Adrenal gland (tissue), 5 donors: ENCODE measurements at regions not wholly inside any gene's neighbourhood (a gene's known extent, or its start where the extent isn't known, plus 50 kb on each side); places are given as distances from the start of the nearest gene placed in this dataset.

Experiments used
- POLR2A ChIP-seq, 2 donors: fragments of 450-650 bp; IDR thresholded peaks; one replicate each; pipeline ENCODE4 v1.6.1; 2017; ENCODE audit warnings: antibody characterized with exemption in 2 of 2, mild to moderate bottlenecking in 2 of 2, moderate library complexity in 1 of 2
- TF ChIP-seq, protein P1 (sequence below), 6 experiments: fragments of 450-650 bp in 4 of 6; fragments of 200-600 bp in 2 of 6; sonication (generic) in 1 of 6; IDR thresholded peaks; 1 replicate in 5 of 6; 2 replicates in 1 of 6; pipeline versions ENCODE4 v1.5.1 to v1.8.0; 2016 to 2021; ENCODE audit warnings: antibody characterized with exemption in 6 of 6, mild to moderate bottlenecking in 2 of 6, moderate library complexity in 1 of 6
- donor health status: DM: no; HTN: no; CAD: no.

DNA sequence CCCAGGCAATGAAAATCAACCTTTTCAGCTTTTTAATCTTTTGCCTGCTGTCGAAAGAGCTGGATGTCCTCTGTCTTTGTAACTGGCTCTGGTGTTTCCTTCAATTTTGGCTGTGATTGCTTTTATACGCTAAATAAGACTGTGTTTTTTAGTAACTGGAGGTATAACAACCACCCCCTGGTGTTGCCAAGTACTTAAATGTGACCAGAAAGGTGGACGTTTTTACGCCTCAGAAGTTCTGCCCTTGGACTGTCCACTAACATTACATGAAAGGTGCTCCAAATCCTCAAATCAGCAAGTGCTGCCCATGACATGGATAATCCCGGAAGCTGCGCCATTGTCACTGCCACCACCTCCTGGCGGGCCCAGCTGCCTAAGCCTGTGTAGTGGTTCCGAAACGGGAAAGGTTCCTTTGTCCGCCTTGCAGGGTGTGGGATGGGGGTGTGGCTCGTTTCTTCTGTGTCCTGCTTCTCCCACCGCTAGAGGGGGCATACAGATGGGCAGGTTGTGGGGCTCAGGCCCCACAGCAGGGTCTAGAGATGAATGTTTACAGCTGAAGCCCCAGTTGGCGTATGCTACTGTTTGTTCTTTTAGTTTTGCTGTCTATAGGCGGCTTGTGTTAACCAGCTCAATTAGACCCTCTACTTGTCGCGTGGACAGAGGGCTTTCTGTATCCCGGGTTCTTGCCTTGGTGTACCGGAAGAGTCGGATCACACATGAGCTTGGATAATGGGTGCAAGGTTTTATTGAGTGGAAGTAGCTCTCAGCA lies 82.2 kb upstream of the SEPTIN5 start:
- TF ChIP-seq, protein P1, sequence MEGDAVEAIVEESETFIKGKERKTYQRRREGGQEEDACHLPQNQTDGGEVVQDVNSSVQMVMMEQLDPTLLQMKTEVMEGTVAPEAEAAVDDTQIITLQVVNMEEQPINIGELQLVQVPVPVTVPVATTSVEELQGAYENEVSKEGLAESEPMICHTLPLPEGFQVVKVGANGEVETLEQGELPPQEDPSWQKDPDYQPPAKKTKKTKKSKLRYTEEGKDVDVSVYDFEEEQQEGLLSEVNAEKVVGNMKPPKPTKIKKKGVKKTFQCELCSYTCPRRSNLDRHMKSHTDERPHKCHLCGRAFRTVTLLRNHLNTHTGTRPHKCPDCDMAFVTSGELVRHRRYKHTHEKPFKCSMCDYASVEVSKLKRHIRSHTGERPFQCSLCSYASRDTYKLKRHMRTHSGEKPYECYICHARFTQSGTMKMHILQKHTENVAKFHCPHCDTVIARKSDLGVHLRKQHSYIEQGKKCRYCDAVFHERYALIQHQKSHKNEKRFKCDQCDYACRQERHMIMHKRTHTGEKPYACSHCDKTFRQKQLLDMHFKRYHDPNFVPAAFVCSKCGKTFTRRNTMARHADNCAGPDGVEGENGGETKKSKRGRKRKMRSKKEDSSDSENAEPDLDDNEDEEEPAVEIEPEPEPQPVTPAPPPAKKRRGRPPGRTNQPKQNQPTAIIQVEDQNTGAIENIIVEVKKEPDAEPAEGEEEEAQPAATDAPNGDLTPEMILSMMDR (IDR thresholded peaks at IDR 0.05), result peak in 4 of 6 experiments; percentile 1 to 22 (median 13)
- no peak for TF ChIP-seq POLR2A (IDR thresholded peaks at IDR 0.05)
